ENCODE measurements at regions not wholly inside any gene's neighbourhood (a gene's known extent, or its start where the extent isn't known, plus 50 kb on each side); places are given as distances from the start of the nearest gene placed in this dataset.

- no peak for DNase-seq (ENCODE audit: low spot score)
- no peak for TF ChIP-seq CTCF (IDR thresholded peaks at IDR 0.05; ENCODE audit: extremely low read depth, missing control alignments)
Measured at GRCh38 chr9:80417211-80417773, 845.5 kb downstream of the TLE4 start.

GRCh38 chr9:80410106-80410505 is 838.3 kb downstream of the TLE4 start:
- no peak for TF ChIP-seq CTCF (IDR thresholded peaks at IDR 0.05; ENCODE audit: extremely low read depth, missing control alignments)
- DNase-seq (ENCODE audit: low spot score): no peak

- TF ChIP-seq CTCF (IDR thresholded peaks at IDR 0.05; ENCODE audit: extremely low read depth, missing control alignments): no peak
- DNase-seq (ENCODE audit: low spot score): no peak
Measured at GRCh38 chr9:80407220-80407619, 835.5 kb downstream of the TLE4 start.

- TF ChIP-seq CTCF (IDR thresholded peaks at IDR 0.05; ENCODE audit: extremely low read depth, missing control alignments): no peak
- DNase-seq (ENCODE audit: low spot score): no peak
Measured at GRCh38 chr9:80401243-80401642, 829.5 kb downstream of the TLE4 start.

GRCh38 chr9:80400624-80401230 is 829.0 kb downstream of the TLE4 start:
- DNase-seq (ENCODE audit: low spot score): no peak
- TF ChIP-seq CTCF (IDR thresholded peaks at IDR 0.05; ENCODE audit: extremely low read depth, missing control alignments): no peak

- no peak for DNase-seq (ENCODE audit: low spot score)
- no peak for TF ChIP-seq CTCF (IDR thresholded peaks at IDR 0.05; ENCODE audit: extremely low read depth, missing control alignments)
Measured at GRCh38 chr9:80399606-80400005, 827.8 kb downstream of the TLE4 start.

GRCh38 chr9:80387828-80388227 is 816.1 kb downstream of the TLE4 start:
- no peak for DNase-seq (ENCODE audit: low spot score)
- TF ChIP-seq CTCF (IDR thresholded peaks at IDR 0.05; ENCODE audit: extremely low read depth, missing control alignments): no peak
